CD1c-positive myeloid dendritic cell (primary cell): ENCODE measurements at regions not wholly inside any gene's neighbourhood (a gene's known extent, or its start where the extent isn't known, plus 50 kb on each side); places are given as distances from the start of the nearest gene placed in this dataset.

Source experiments
- DNase-seq: peaks from one replicate; pipeline ENCODE4 v3.0.0-alpha.2; 2016; ENCODE audit errors: extremely low spot score

GRCh38 chr6:14783594-14783993, 462.3 kb upstream of the JARID2 start:
- no peak for DNase-seq

GRCh38 chr6:14784596-14785492, 461.0 kb upstream of the JARID2 start:
- no peak for DNase-seq

- no peak for DNase-seq
Measured at GRCh38 chr6:14785493-14785790, 460.4 kb upstream of the JARID2 start.

- DNase-seq, result no peak
Measured at GRCh38 chr6:14786008-14786407, 459.9 kb upstream of the JARID2 start.

- no peak for DNase-seq
Measured at GRCh38 chr6:14786455-14786854, 459.4 kb upstream of the JARID2 start.

- no peak for DNase-seq
Measured at GRCh38 chr6:14787250-14787649, 458.6 kb upstream of the JARID2 start.

GRCh38 chr6:14787677-14788076, 458.2 kb upstream of the JARID2 start:
- no peak for DNase-seq

GRCh38 chr6:14789996-14790395, 455.9 kb upstream of the JARID2 start:
- DNase-seq, result no peak

GRCh38 chr6:14790976-14791375, 454.9 kb upstream of the JARID2 start:
- no peak for DNase-seq

GRCh38 chr6:14791526-14791925, 454.3 kb upstream of the JARID2 start:
- no peak for DNase-seq

GRCh38 chr6:14792118-14792955, 453.5 kb upstream of the JARID2 start:
- DNase-seq, result peak; percentile 17

- no peak for DNase-seq
Measured at GRCh38 chr6:14795451-14795850, 450.4 kb upstream of the JARID2 start.

GRCh38 chr6:14796974-14797762, 448.7 kb upstream of the JARID2 start:
- DNase-seq, result no peak

- DNase-seq, result no peak
Measured at GRCh38 chr6:14797875-14798593, 447.8 kb upstream of the JARID2 start.

GRCh38 chr6:14798594-14798982, 447.3 kb upstream of the JARID2 start:
- no peak for DNase-seq

- DNase-seq, result no peak
Measured at GRCh38 chr6:14798996-14799588, 446.8 kb upstream of the JARID2 start.

- DNase-seq, result peak; percentile 81
Measured at GRCh38 chr6:14799928-14800327, 445.9 kb upstream of the JARID2 start.

- no peak for DNase-seq
Measured at GRCh38 chr6:14802514-14803160, 443.2 kb upstream of the JARID2 start.

GRCh38 chr6:14804001-14804784, 441.7 kb upstream of the JARID2 start:
- DNase-seq, result peak; percentile 34

GRCh38 chr6:14804785-14805210, 441.1 kb upstream of the JARID2 start:
- no peak for DNase-seq
